T-cell (primary cell): ENCODE measurements at regions not wholly inside any gene's neighbourhood (a gene's known extent, or its start where the extent isn't known, plus 50 kb on each side); places are given as distances from the start of the nearest gene placed in this dataset.

ENCODE experiments used
- ATAC-seq, 4 experiments: fragments of 200-7000 bp in 3 of 4; fragments of 150-1000 bp in 1 of 4; cut with Tn5 transposase; replicated peaks in 1 of 4; 1 replicate in 3 of 4; 2 replicates in 1 of 4; pipeline ENCODE4 v1.10.0; 2021; ENCODE audit warnings: moderate library complexity in 3 of 4, mild to moderate bottlenecking in 2 of 4, moderate number of reproducible peaks in 1 of 4
- CTCF ChIA-PET, 2 donors: fragments of 300-600 bp; sonication (Branson Sonifier 250); formaldehyde crosslinking; loops; one replicate each; lab custom pipeline; 2022; ENCODE audit warnings: antibody characterized with exemption in 2 of 2; lab: Charles Lee
- POLR2A ChIA-PET, 2 donors: fragments of 300-600 bp; sonication (Branson Sonifier 250); formaldehyde crosslinking; loops; one replicate each; lab custom pipeline; 2022; ENCODE audit warnings: antibody characterized with exemption in 2 of 2; lab: Charles Lee
- DNase-seq, 35 experiments: peaks; one replicate each; pipeline versions ENCODE4 v3.0.0 to v3.0.0-alpha.2; 2013 to 2023
- H3K27ac ChIP-seq: one replicate; pipeline ENCODE4 v1.5.1; 2013; ENCODE audit warnings: low read length
- H3K27me3 ChIP-seq, 2 experiments: replicated peaks in 1 of 2; 1 replicate in 1 of 2; 2 replicates in 1 of 2; pipeline versions ENCODE4 v1.6.1 to v1.7.0; 2013; ENCODE audit warnings: low read length in 1 of 2, mixed read lengths in 1 of 2; ENCODE audit not compliant: control insufficient read depth in 2 of 2, insufficient read depth in 2 of 2; ENCODE audit errors: extremely low read depth in 1 of 2
- H3K36me3 ChIP-seq, 2 donors: 1 replicate in 1 of 2; 2 replicates in 1 of 2; pipeline versions ENCODE4 v1.6.1 to v1.7.0; 2013; ENCODE audit warnings: low read length in 1 of 2; ENCODE audit not compliant: control insufficient read depth in 2 of 2, insufficient read depth in 1 of 2; ENCODE audit errors: extremely low read depth in 1 of 2
- H3K4me1 ChIP-seq, 2 experiments: 1 replicate in 1 of 2; 2 replicates in 1 of 2; pipeline versions ENCODE4 v1.6.1 to v1.7.0; 2013; ENCODE audit warnings: low read length in 2 of 2, mixed read lengths in 1 of 2; ENCODE audit not compliant: insufficient read depth in 2 of 2, control insufficient read depth in 1 of 2; ENCODE audit errors: extremely low read depth in 1 of 2
- H3K4me3 ChIP-seq, 2 donors: 1 replicate in 1 of 2; 2 replicates in 1 of 2; pipeline versions ENCODE4 v1.5.1 to v1.7.0; 2013; ENCODE audit warnings: mild to moderate bottlenecking in 2 of 2, low read length in 1 of 2, moderate library complexity in 1 of 2; ENCODE audit not compliant: control insufficient read depth in 1 of 2; ENCODE audit errors: extremely low read depth in 1 of 2
- H3K9me3 ChIP-seq: 2 replicates; pipeline ENCODE4 v1.7.0; 2013
- H3K27ac Mint-ChIP-seq, 2 donors: one replicate each; pipeline ENCODE4 v1.8.0; 2020 to 2021; ENCODE audit warnings: mild to moderate bottlenecking in 2 of 2, mixed read lengths in 2 of 2
- H3K27me3 Mint-ChIP-seq, 2 donors: one replicate each; pipeline ENCODE4 v1.8.0; 2021 to 2022; ENCODE audit warnings: mixed read lengths in 2 of 2
- H3K36me3 Mint-ChIP-seq: one replicate; pipeline ENCODE4 v1.8.0; 2021; ENCODE audit warnings: mixed read lengths
- H3K4me1 Mint-ChIP-seq, 3 donors: one replicate each; pipeline ENCODE4 v1.8.0; 2020 to 2022; ENCODE audit warnings: mixed read lengths in 3 of 3, mild to moderate bottlenecking in 1 of 3
- H3K4me3 Mint-ChIP-seq, 3 donors: one replicate each; pipeline ENCODE4 v1.8.0; 2020 to 2022; ENCODE audit warnings: mild to moderate bottlenecking in 3 of 3, mixed read lengths in 3 of 3, moderate library complexity in 3 of 3
- H3K9me3 Mint-ChIP-seq, 3 donors: one replicate each; pipeline ENCODE4 v1.8.0; 2020 to 2022; ENCODE audit warnings: mixed read lengths in 3 of 3
- WGBS: methylation state at CpG from one replicate; pipeline ENCODE4 v1.1.5; 2013; ENCODE audit warnings: missing lambda C conversion rate; ENCODE audit not compliant: insufficient coverage; 5-methylcytosine and 5-hydroxymethylcytosine counted together

DNA sequence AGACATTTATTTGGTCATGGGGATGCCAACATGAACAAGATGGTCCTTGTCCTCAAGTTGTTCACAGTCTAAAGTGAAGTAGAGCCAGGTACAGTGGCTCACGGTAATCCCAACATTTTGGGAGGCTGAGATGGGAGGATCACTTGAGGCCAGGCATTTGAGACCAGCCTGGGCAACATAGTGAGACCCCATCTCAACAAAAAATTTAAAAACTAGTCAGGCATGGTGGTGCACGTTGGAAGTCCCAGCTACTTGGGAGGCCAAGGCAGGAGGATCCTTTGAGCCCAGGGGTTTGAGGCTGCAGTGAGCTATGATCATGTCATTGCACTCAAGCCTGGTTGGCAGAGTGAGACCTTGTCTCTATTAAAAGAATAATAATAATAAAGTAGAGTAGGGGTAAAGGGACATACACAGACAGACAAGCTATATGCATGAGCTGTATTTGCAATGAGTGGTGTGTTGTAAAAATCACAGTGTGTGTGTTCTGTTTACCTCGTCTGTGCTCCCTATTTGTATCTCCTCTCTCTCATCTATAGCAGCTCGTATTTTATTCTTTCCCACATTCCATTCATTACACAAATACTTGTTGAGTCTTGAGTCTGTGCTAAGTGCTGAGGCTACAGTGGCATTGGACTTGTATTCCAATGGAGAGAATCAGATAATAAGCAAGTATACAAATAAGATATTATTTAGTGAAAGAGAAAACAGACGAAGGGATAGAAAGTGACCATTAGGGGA is 73.9 kb upstream of the DHX40 start:
- DNase-seq (no peak), ATAC-seq (no peak)
- Mint-ChIP-seq H3K9me3 (no peaks in the 10 kb centered on the region), H3K27ac (no peak overlapping the region), H3K4me3 (no peak overlapping the region), H3K27me3 (peaks cover 0 to 5% of the 10 kb centered on the region in 2 donors), H3K4me1 (no peaks in the 10 kb centered on the region), H3K36me3 (no peaks in the 10 kb centered on the region)
- POLR2A ChIA-PET = interaction anchor here in 1 of 2 donors (0.6 kb wide), 1 partner anchor 27 kb away, joined by 6 read pairs; no protein-coding TSS in a partner anchor
- H3K9me3 ChIP-seq = no peaks in the 10 kb centered on the region
- peaks cover 0 to 8% of the 10 kb centered on the region in 2 experiments for H3K27me3 ChIP-seq
- WGBS = 69% methylated on average over 3 of the region's 5 CpGs
- H3K36me3 ChIP-seq = no peaks in the 10 kb centered on the region
- H3K4me1 ChIP-seq = no peaks in the 10 kb centered on the region
- CTCF ChIA-PET = no interaction called here
- no peak overlapping the region for H3K4me3 ChIP-seq
- H3K27ac ChIP-seq = no peak overlapping the region

GRCh38 chr17:59492091-59492451 is 73.3 kb upstream of the DHX40 start:
- no peak for ATAC-seq
- no peak for DNase-seq
- ChIA-PET POLR2A (no interaction called here), CTCF (no interaction called here)
- no peak overlapping the region for H3K4me3 Mint-ChIP-seq
- no peaks in the 10 kb centered on the region for H3K36me3 Mint-ChIP-seq
- Histone ChIP-seq H3K27me3 (peaks cover 0 to 8% of the 10 kb centered on the region in 2 experiments), H3K4me1 (no peaks in the 10 kb centered on the region), H3K9me3 (no peaks in the 10 kb centered on the region), H3K4me3 (no peak overlapping the region), H3K36me3 (no peaks in the 10 kb centered on the region), H3K27ac (no peak overlapping the region)
- H3K4me1 Mint-ChIP-seq = no peaks in the 10 kb centered on the region
- peaks cover 0 to 5% of the 10 kb centered on the region in 2 donors for H3K27me3 Mint-ChIP-seq
- 71% methylated on average over 1 of the region's 2 CpGs for WGBS
- H3K9me3 Mint-ChIP-seq = no peaks in the 10 kb centered on the region
- H3K27ac Mint-ChIP-seq = no peak overlapping the region

GRCh38 chr17:59493867-59494266 is 71.5 kb upstream of the DHX40 start:
- Histone ChIP-seq H3K9me3 (no peaks in the 10 kb centered on the region), H3K27ac (no peak overlapping the region), H3K36me3 (no peaks in the 10 kb centered on the region), H3K4me1 (no peaks in the 10 kb centered on the region), H3K27me3 (peaks cover 0 to 8% of the 10 kb centered on the region in 2 experiments), H3K4me3 (no peak overlapping the region)
- Mint-ChIP-seq H3K4me3 (no peak overlapping the region), H3K9me3 (no peaks in the 10 kb centered on the region), H3K27me3 (peaks cover under 1 to 5% of the 10 kb centered on the region in 2 donors), H3K27ac (no peak overlapping the region), H3K36me3 (no peaks in the 10 kb centered on the region), H3K4me1 (no peaks in the 10 kb centered on the region)
- no peak for DNase-seq
- no peak for ATAC-seq
- WGBS = 22% methylated on average over 1 of the region's 3 CpGs
- CTCF ChIA-PET = interaction anchor here in 1 of 2 donors (0.6 kb wide), 1 partner anchor 126 kb away, joined by 3 read pairs; the partner anchor contains the start of gene CLTC
- POLR2A ChIA-PET = no interaction called here

- 81% methylated on average over 11 of the region's 12 CpGs for WGBS
- Mint-ChIP-seq H3K4me1 (no peaks in the 10 kb centered on the region), H3K4me3 (no peak overlapping the region), H3K27me3 (peaks cover 4 to 5% of the 10 kb centered on the region in 2 donors), H3K9me3 (no peaks in the 10 kb centered on the region), H3K36me3 (no peaks in the 10 kb centered on the region), H3K27ac (no peak overlapping the region)
- CTCF ChIA-PET = no interaction called here
- Histone ChIP-seq H3K36me3 (no peaks in the 10 kb centered on the region), H3K4me3 (no peak overlapping the region), H3K27me3 (peaks cover 0 to 8% of the 10 kb centered on the region in 2 experiments), H3K4me1 (no peaks in the 10 kb centered on the region), H3K9me3 (no peaks in the 10 kb centered on the region), H3K27ac (no peak overlapping the region)
- DNase-seq = no peak
- ATAC-seq = no peak
- POLR2A ChIA-PET = no interaction called here
These were observed 70.5 kb upstream of the DHX40 start for GRCh38 chr17:59494757-59495368.

GRCh38 chr17:59496178-59496577 is 69.2 kb upstream of the DHX40 start:
- no peaks in the 10 kb centered on the region for H3K4me1 Mint-ChIP-seq
- no peak overlapping the region for H3K27ac Mint-ChIP-seq

DNA sequence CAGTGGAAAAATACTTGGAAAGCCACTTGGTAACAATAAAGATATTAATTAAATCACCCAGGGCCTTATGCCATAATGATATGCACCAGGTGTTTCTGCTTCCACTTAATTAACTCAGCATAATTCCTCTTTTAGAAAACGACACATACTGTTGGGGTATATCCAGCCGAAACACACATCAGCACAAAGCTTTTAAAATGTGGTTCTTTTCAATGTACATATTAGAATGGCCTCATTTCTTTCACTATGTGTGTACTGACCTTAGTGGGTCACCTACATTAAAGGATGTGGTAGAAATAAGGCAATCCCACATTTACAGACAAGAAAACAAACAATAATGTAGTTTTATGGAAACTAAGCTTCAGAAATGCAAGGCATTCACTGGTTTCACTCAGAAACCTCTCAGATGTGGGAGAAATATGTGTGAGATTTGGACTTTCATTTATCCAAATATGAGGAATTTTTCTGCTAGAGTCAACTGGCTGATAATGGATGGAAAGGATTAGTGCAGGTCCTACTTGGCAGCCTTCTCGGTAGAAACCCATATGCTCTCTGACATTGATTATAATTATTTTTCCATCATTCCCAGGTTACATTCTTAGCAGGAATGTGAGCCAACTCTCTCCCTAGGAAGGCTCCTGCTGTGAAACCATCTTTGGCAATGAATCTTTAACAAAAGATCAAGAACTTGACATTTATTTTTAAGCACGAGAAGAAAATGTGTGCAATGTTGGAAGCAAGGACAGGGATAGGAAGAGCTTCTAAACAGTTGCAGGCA is 66.7 kb upstream of the DHX40 start:
- WGBS = 80% methylated on average over 1 of the region's 4 CpGs
- Mint-ChIP-seq H3K4me3 (no peak overlapping the region), H3K27ac (no peak overlapping the region), H3K36me3 (no peaks in the 10 kb centered on the region), H3K9me3 (no peaks in the 10 kb centered on the region), H3K27me3 (peaks cover 2 to 4% of the 10 kb centered on the region in 2 donors), H3K4me1 (no peaks in the 10 kb centered on the region)
- ChIA-PET CTCF (interaction anchor here in 1 of 2 donors (0.5 kb wide), 1 partner anchor 10 kb away, joined by 4 read pairs; no protein-coding TSS in a partner anchor), POLR2A (interaction anchor here in 1 of 2 donors (0.5 kb wide), 1 partner anchor 883 kb away, joined by 3 read pairs; no protein-coding TSS in a partner anchor)
- Histone ChIP-seq H3K9me3 (no peaks in the 10 kb centered on the region), H3K36me3 (no peaks in the 10 kb centered on the region), H3K4me1 (no peaks in the 10 kb centered on the region), H3K27me3 (no peaks in the 10 kb centered on the region), H3K4me3 (no peak overlapping the region), H3K27ac (no peak overlapping the region)
- DNase-seq = no peak
- no peak for ATAC-seq

More at GRCh38 chr17:59496178-59496577, 69.2 kb upstream of the DHX40 start:
- no peaks in the 10 kb centered on the region for H3K36me3 ChIP-seq
- POLR2A ChIA-PET = interaction anchor here in 1 of 2 donors (0.6 kb wide), 1 partner anchor 12 kb away, joined by 8 read pairs; no protein-coding TSS in a partner anchor
- Mint-ChIP-seq H3K27me3 (peaks cover 4 to 5% of the 10 kb centered on the region in 2 donors), H3K36me3 (no peaks in the 10 kb centered on the region), H3K9me3 (no peaks in the 10 kb centered on the region), H3K4me3 (no peak overlapping the region)
- CTCF ChIA-PET = no interaction called here
- no peaks in the 10 kb centered on the region for H3K9me3 ChIP-seq
- peaks cover 0 to 3% of the 10 kb centered on the region in 2 experiments for H3K27me3 ChIP-seq
- H3K4me3 ChIP-seq = no peak overlapping the region
- no peak for ATAC-seq
- H3K4me1 ChIP-seq = no peaks in the 10 kb centered on the region
- WGBS = no CpG with 5 or more reads among the region's 1 CpG
- no peak overlapping the region for H3K27ac ChIP-seq
- no peak for DNase-seq
